ENCODE measurements at regions not wholly inside any gene's neighbourhood (a gene's known extent, or its start where the extent isn't known, plus 50 kb on each side); places are given as distances from the start of the nearest gene placed in this dataset.

DNA sequence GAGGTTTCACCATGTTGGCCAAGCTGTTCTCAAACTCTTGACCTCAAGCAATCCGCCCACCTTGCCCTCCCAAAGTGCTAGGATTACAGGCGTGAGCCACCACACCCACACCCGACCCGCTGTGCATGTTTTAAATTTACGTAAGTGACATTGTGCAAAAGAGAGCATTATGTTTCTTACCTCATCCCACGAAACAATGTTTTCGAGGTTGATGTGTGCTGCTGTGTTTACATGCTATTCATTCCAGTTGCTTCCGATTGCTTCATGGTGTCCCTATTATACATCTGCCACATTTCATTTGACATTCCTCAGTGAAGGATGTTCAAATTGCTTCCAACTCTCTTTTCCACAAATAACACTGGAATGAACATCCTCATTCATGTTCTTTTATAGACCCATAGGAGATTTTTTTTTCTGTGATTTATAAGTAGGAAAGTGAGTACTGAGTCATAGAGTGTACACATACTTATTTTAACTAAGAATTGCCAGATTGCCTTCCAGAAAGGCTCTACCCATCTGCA lies 403.9 kb upstream of the JARID2 start:
- DNase-seq, result no peak

DNA sequence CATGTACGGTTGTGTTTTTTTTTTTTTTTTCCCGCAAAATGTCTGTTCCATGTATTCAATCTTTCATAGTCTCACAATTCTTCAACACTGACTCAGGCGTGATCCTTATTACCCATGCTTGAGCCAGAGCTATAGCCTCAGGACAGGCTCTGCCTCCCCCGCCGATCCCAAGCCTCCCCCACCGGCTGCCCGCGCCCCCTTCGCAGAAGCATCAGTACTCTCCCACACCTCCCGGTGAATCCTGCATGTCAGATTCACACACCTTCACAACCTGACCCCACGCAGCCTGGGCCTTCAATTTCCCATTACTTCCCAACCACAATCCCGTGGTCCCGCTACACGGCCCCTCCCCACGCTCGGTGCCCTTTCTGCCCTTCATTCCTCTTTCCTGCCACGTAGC lies 401.5 kb upstream of the JARID2 start:
- no peak for DNase-seq

DNA sequence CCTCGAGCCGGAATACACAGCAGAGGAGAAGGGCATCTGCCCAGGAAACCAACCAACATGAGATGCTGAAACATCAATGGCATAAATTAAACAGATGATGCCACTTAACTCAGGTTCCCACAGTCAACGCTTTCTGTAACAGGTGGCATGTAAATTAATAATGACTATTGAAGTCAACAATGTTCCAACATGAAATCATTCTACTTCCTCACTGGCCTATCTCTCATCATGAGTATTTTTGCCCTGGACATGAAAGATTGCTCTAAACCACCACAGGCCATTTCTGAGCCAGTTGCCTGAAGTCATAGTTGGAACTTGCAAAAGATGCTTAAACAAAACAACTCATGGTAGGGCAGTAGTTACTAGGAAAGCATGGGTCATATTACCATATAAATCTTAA lies 397.9 kb upstream of the JARID2 start:
- no peak for DNase-seq

DNA sequence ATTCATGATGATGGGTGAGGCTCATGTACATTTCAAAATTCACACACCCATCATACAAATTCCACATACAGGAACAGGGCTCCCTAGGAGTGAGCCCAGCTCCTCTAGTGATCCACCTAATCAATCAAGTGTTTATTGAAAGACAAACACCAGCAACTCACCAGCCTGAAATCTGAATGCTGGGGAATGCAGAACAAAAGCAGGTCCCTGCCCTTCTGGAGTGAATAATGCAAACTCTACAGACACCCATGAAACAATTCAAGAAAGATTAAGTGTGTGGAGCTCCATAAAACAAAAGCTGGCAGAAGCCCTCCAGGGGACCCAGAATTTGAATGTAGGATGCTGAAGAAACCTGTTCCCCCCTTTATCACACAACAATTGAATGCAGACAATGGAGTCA lies 396.7 kb upstream of the JARID2 start:
- DNase-seq, result no peak

DNA sequence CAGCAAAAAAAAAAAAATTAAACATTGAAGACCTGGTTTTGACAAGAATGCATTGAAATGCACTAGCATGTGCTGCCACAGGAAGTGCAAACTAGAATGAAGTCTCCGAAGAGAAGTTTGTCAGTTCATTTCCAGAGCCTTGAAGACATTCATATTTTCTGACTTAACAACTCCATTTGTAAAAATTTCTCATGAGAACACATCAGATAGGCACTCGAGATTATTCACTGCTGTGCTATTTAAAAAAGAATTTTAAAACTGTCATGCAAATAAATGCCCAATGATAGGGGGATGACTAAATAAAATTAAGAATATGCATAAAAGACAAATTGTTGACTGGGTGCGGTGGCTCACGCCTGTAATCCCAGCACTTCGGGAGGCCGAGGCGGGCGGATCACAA lies 394.6 kb upstream of the JARID2 start:
- DNase-seq, result no peak

DNA sequence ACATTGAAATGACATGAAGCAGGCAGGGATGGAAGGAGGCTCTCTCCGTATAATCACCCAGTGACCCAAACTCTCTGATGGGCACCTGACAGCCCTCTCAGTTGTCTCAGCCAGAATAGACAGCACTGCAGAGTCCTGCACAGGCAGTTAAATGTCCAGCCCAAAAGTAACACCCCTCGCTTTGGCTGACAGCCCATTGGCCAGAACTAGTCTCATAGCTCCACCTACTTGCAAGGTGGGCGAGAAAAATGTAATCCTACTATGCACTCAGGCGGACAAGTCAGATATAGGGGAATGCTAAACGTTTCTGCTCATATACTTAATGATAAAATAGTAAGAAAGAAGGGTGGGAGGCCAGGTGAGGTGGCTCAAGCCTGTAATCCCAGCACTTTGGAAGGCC lies 393.5 kb upstream of the JARID2 start:
- no peak for DNase-seq

DNA sequence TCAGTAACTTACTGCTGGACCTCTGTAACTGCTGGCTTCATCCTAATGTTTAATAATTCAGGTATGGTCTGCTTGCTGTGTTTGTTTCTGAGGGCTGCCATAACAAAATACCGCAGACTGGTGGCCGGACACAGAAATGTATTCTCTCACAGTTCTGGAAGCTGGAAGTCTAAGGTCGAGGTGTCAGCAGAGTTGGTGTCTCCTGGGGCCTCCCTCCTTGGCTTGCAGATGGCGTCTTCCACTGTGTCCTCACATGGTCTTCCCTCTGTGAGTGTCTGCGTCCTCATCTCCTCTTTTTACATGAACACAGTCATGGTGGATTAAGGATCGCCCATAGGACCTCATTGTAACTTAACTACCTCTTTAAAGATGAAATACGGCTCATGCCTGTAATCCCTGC lies 389.7 kb upstream of the JARID2 start:
- DNase-seq, result no peak

DNA sequence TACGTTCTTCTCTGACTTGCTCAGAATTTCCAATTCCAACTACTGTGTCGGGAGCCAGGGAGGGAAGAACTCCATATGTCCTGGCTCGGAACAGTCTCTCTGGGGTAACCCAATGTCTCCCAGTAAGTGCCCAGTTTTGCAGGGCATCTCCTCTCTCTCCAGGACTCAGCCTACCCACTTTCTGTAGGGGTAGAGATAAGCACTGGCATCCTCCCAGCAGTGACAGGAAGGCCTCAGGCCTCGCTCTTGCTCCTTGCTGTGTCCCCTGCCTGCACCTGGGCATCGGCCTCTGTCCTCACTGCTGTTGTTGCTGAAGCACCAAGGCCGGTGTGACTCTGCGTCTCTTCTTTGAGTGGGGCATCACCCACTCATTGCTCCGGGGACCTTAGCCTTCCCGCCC lies 388.9 kb upstream of the JARID2 start:
- no peak for DNase-seq

DNA sequence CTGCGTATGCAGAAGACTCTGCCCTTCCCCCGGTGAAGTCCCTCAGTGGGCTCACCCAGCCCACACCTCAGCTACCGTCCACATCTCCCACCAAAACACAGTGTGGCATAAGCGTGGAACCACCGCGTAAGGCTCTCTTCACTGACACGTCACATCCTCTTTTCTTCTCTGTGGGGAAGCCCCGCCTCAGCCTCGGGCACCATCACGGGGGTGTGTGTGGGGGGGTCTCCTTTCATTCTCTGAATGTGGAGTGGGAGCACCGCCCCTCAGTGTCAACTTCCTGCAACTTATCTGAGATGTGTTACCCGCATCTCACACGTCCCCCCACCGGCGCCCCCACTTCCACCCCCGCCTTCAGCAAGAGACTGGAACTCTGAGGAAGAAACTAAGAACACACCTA lies 388.4 kb upstream of the JARID2 start:
- no peak for DNase-seq

DNA sequence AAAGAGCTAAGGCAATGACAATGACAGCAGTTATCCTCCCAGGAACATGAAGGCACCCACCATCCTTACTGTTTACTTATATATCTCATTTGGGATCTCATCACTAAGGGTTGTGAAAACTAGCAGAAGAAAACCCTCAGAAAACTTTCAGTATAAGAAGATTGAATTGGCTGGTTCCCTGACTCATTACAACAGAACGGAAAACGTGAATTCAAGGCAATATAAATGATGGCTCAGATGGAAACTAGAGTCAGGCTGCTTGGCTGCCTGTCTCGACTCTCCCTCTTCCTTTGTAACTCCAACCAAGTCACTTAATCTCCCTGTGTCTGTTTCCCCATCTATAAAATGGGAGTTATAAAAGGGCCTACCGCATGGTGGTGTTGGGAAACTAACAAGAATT lies 387.1 kb upstream of the JARID2 start:
- no peak for DNase-seq

DNA sequence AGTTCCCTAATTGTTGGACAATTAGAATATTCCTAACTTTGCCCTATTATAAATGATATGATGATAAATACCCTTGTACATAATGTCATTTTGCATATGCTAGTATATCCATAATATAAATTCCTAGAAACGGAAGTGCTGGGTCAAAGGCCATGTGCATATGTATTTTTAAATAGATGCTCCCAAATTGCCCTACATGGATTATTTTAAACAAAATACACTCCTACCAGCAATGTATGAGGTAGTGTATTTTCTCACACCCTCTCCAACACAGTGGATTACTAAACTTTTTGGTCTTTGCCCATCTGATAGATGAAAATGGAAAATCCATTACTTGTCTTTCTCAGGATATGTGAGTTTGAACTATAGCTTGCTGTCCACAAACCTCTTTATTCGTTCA lies 385.1 kb upstream of the JARID2 start:
- DNase-seq, result no peak

DNA sequence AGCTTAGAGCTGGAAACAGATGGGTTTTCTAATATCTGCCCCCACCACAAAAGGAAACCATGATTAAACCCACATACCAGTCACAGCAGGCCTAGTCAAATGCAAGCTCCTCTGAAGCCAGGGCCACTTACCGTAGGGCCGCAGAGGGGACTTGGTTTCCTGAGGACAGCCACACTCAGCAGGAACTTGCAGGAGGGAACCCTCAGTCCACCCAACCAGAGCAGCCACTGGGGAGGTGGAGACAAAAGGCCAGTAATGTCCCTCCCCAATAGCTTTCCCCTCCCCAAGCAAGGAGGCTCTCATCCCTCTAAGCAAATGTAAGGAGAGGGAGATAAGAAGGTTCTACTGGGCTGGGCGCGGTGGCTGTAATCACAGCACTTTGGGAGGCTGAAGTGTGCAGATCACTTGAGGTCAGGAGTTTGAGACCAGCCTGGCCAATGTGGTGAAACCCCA lies 384.4 kb upstream of the JARID2 start:
- no peak for DNase-seq

DNA sequence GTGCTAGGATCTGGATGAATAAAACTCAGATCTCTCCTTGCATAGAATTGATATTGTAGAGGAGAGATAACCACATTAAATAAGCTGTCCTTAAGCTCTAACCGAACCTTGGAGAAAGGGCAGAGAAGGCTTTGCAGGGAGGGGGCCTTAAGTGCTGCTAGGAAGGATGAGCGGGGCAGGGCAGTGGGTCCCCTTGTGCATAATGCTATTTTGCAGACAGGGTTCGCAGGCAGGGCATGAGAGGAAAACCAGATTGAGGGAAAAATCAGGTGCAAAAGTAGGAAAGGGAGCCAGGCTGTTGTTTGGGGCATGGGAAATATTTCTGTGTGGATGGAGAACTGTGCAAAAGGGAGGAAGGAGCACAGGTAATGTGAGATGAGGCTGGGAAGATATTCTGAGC lies 383.0 kb upstream of the JARID2 start:
- no peak for DNase-seq

DNA sequence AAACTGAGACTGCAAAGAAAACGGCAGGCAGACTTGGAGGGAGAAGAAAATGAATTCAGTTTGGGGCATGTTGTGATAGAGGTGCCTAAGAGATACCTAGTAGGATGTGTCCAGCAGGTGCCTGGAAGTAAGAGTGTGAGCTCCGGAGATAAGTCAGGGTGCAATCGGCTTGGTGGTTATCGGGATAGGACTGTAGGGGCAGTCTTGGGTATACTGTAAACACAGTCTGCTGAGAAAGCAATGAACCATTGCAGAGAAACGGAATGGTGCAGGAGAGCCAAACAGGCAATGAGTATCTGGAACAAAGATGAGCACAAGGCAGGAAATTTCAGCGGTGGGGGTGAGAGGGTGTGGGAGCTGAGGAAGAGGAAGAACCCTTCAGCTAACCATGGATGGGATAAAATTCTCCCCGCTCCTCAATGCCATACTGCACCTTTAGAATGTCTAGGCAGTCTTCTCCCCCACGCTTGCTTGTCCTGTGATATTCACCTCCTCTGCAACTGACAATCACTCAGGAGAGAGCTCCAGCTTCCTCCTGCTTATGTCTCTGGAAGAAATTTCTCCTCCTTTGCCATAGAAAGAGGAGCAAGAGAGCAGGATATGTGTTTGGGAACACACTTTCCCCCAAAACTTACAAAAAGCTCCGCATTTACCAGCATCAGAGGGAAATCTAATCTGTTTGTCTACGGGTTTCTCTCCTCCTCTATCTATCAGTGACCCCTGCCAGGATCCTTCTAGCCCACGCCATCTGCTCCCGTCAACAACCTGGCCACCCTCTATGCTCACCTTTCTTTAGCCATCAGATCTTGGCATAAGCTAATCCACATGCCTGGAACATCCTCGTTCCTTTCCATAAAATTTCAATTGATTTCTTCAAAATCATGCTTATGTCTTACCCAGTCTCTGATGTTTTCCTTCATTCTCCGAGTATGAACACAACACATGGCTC lies 381.7 kb upstream of the JARID2 start:
- DNase-seq, result peak; percentile 9

DNA sequence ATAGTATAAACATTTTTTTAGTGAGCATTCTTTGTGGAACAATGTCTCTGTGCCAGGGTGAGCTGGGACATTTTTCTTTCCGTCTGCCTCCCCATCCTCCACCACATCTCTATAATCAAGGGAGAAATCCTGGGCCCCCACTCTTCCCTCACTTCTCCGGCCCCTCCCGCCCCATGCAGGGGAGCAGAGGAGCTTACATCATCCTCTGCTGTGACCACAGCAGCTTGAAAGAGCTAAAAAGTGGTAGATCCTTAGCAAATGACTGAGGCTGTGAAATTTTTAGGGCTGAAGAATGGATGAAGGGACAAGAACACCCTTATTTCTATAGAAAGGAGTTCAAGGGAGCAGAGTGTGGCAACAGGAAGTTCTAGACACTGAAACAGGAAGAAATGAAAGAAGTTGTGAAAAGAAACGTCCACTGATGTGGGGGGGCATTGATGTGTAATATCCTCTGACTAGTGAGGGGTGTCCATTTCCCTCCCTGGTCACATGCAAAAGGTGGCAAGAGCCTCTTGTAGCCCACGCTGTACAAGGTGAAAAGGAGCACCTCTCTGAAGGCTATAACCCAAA lies 380.3 kb upstream of the JARID2 start:
- no peak for DNase-seq

DNA sequence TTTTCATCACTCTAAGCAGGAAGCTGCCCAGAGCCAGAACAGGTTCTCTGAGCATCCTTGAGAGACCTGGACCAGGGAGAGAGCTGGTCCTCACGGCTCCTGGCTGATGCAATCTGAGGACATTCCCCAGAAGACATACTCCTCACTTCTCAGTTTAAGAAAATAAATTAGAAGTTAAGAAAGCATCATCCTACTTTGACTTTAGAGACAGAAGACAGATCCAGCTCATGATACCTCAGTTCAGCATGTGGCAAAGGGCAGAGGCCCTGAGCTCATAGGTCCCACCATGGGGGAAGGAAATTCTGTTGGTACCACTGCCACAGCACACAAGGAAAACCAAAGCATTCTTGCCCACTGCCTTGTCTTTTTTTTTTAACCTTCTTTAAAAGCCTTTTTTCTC lies 378.1 kb upstream of the JARID2 start:
- no peak for DNase-seq

DNA sequence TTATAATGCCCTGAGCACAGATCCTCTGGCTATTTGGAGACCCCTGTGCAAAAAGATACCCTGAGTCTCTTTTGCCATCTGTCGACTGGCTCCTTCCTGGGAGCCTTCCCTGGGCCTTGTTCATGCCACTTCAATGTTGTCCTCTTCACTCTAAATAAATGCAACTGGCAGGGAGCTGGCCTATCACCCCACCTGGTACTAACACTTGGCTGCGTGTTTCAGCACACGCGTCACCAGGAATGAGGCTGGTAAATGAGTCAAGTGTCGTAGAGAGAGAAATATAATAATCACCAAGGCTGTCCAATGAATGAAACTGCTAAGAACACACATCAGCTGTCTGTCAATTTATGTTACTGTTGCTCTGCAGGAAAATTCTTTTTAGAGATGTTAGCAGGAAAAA lies 374.6 kb upstream of the JARID2 start:
- no peak for DNase-seq

DNA sequence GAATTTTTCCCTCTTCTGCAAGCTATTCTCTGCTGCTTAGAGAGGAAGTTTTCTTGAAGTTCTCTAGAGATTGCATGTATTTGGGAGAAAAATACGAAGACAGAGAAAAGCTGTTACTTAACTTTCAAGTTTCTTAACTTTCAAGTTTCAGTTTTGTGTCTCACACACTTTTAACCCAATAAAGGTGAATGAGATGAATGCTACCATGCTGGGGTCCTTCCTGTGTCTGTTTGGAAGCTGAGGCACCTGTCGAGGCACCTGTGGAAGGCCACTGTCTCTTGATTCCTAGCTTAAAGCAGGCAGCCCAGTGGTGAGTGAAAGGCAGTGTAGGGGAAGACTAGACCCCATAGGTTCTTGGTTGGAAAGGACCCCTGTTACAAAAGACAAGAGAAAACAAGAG lies 372.8 kb upstream of the JARID2 start:
- no peak for DNase-seq

DNA sequence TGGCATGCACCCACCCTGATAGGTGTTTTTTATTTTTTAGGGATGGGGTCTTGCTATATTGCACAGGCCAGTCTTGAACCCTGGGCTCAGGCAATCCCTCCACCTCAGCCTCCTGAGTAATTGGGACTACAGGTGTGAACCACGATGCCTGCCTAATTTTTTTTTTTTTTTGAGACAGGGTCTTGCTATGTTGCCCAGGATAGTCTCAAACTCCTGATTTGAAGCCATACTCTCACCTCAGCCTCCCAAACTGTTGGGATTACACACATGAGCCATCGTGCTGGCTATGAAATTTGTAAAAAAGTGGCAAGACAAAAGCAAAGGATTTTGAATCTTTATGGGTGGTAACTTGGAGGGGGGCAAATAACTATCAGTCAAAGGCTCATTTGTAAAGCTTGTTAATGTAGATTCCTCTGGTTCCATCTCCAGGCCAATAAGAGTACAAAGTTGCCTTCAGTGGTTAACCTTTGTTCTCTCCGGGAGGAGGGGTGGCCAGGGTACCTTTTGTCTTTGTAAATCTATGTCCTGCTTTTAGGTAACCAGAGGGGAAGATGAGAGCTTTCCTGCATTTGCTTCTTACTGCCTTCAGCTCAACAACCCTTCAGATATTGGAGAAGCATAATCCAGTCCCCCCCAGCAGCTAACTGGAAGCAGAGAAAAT lies 372.0 kb upstream of the JARID2 start:
- DNase-seq, result no peak

DNA sequence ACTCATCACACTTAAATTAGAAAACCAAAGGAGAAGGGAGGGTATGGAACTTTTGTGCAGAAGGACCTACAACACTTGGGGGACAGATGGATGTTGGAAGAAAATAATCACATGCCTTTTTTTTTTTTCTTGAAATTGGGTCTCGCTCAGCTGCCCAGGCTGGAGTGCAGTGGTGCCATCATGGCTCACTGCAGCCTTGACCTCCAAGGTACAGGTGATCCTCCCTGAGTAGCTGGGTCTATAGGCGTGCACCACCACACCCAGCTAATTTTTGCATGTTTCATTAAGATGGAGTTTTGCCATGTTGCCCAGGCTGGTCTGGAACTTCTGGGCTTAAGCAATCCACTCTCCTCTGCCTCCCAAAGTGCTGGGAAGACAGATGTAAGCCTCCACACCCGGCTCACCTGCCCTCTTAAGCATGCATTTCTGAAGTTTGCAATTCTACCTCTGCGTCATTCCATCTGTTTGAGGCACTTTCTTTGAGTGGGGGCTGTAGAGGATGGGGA lies 370.8 kb upstream of the JARID2 start:
- no peak for DNase-seq

DNA sequence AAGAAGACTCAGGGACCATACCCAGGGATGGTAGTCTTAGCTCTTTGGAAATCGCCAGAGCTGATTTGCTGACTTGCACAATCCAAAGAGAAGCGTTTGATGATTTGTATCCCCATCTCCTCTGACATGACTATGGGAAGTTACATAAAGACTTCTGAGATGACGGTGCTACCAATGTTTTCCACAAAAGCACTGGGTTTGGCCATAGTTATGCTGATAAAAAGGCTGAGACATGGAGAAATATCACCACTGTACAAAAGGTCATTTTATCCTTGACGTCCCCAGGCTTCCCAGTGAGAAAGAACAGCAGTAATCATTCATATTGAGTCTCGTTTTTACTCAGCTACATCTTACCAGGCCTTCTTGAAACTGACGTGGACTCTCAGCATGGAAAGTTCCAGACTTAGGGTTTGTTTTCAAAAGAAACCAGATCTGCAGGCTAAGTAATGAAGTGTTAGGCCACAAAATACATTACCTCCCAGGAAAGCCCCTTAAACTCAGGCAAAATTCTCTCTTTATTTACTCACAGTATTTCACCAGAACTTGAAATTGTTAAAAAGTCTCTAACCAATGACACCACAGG lies 370.3 kb upstream of the JARID2 start:
- DNase-seq, result no peak

DNA sequence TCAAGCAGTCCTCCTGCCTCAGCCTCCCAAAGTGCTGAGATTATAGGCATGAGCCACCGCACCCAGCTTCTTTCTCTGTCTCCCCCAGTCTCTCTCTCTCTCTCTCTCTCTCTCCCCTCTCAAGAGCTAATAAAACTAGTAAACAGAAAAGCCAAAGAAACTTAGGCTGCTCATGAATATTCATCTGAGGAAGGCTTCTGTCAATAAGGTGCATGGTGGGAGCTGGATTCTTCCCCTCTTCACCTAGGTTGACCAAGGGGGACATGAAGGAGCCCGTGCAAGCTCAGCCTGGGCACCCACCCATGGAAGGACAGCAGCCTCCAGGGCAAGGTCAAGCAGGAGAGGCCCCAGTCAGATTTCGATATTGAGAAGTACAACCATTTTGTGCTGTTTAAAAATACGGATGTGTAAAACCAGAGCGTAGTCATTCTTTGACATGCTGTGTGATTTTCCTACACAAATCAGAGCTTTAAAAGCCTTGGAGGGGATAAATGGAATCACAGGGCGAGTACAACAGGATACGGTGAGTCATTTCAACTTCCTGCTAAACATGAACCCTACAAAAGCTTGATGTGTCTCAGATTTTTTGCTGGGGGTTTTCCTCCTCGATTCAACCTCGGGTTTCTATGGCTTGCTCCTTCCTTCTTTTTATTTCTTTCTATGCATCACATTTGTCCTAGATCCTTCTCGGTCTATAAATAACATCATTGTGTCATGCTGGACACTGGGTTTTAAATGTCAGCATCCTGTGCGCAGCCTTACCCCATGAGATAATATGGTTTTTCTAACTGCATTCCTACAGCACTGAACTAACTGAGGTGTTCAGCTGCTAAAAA lies 368.9 kb upstream of the JARID2 start:
- no peak for DNase-seq
